Activated T-helper 17 cell treated with anti-CD3 and anti-CD28 coated beads, Interleukin-2, amount 50 U/mL, for 72 hours (primary cell): ENCODE measurements at regions not wholly inside any gene's neighbourhood (a gene's known extent, or its start where the extent isn't known, plus 50 kb on each side); places are given as distances from the start of the nearest gene placed in this dataset.

Source experiments
- ATAC-seq: fragments of 150-1000 bp; cut with Tn5 transposase; replicated peaks from 2 replicates; pipeline ENCODE4 v1.10.0; 2021; ENCODE audit warnings: mild to moderate bottlenecking, moderate library complexity
- H3K27ac Mint-ChIP-seq: one replicate; pipeline ENCODE4 v1.8.0; 2022; ENCODE audit warnings: mixed read lengths
- H3K27me3 Mint-ChIP-seq: one replicate; pipeline ENCODE4 v1.8.0; 2022; ENCODE audit warnings: mixed read lengths
- H3K36me3 Mint-ChIP-seq: one replicate; pipeline ENCODE4 v1.8.0; 2022; ENCODE audit warnings: low read depth, mild to moderate bottlenecking, mixed read lengths
- H3K4me1 Mint-ChIP-seq: one replicate; pipeline ENCODE4 v1.8.0; 2022; ENCODE audit warnings: mixed read lengths
- H3K4me3 Mint-ChIP-seq: one replicate; pipeline ENCODE4 v1.8.0; 2022; ENCODE audit warnings: mild to moderate bottlenecking, mixed read lengths
- H3K9me3 Mint-ChIP-seq: one replicate; pipeline ENCODE4 v1.8.0; 2022; ENCODE audit warnings: mixed read lengths

- H3K36me3 Mint-ChIP-seq, result no peaks in the 10 kb centered on the region
- H3K9me3 Mint-ChIP-seq, result no peaks in the 10 kb centered on the region
- H3K4me1 Mint-ChIP-seq, result peaks cover 6% of the 10 kb centered on the region
- H3K4me3 Mint-ChIP-seq, result no peak overlapping the region
- H3K27ac Mint-ChIP-seq, result no peak overlapping the region
- no peaks in the 10 kb centered on the region for H3K27me3 Mint-ChIP-seq
- no peak for ATAC-seq
Observed at GRCh38 chr1:25040122-25040685, 110.1 kb upstream of the RUNX3 start.

- Mint-ChIP-seq H3K27ac (no peak overlapping the region), H3K36me3 (no peaks in the 10 kb centered on the region), H3K4me3 (no peak overlapping the region), H3K4me1 (peaks cover 6% of the 10 kb centered on the region), H3K9me3 (no peaks in the 10 kb centered on the region), H3K27me3 (no peaks in the 10 kb centered on the region)
- no peak for ATAC-seq
Observed at GRCh38 chr1:25039229-25039628, 109.2 kb upstream of the RUNX3 start.

DNA sequence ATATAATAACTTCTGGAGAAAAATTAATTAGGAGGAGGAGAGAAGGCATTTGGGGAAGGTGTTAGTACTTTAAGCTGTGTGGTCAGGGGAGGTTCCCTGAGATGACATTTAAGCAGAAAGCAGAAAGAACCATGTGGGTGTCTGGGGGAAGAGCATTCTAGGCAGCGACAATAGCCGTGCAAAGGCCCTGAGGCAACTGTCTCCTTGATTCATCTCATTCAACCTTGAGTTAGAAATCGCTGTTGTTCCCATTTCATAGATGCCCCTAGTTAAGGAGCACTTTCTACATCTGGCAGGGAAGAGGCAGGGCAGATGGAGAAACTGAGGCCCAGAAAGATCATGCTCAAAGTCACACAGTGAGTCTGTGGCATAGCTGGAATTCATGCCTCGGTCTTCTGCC lies 108.6 kb upstream of the RUNX3 start:
- Mint-ChIP-seq H3K27me3 (no peaks in the 10 kb centered on the region), H3K4me3 (no peak overlapping the region), H3K4me1 (peaks cover 6% of the 10 kb centered on the region), H3K9me3 (no peaks in the 10 kb centered on the region), H3K27ac (no peak overlapping the region), H3K36me3 (no peaks in the 10 kb centered on the region)
- ATAC-seq, result no peak

DNA sequence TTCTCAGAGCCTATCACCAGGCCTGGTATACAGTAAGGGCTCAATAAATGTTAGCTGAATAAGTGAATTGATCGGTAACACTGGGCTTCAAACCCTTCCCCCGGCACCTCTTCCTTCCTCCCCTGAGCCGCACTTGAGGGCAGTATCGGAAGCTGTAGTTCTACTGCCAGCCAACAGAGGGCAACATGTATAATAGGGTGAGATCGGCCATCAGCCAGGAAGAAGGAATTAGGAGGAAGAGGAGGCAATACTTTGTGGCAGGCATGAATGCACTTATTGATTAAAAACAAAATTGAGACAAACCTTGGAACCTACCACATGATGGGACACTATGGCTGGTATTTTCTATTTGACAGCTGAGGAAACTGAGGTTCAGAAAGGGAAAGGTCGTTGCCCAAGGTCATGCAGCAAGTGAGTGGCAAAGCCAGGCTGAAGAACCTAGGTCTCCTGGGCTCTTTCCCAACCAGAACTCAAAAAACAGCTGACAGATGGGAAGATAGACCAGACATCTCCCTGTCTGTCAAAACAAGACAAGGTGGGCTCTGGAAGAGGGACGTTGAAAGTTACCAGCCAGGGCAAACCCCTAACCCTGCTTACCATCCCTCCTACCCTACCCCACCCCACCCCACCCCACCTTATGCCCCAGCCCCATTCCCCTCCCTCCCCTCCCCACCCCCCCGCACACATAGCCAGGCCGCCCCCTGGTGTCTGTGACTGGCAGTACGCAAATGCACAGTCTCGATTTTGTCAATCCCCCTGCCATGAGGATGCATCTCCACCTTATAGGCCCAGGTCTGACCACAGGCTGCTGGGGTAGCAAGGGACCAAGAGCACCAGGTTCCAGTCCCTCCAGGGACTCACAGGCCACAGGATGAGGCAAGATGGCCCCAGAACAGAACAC lies 107.3 kb upstream of the RUNX3 start:
- Mint-ChIP-seq H3K4me3 (peak overlapping the region; percentile 49), H3K4me1 (peaks cover 16% of the 10 kb centered on the region), H3K36me3 (no peaks in the 10 kb centered on the region), H3K27me3 (no peaks in the 10 kb centered on the region), H3K27ac (peak overlapping the region; percentile 7), H3K9me3 (no peaks in the 10 kb centered on the region)
- ATAC-seq, result peak; percentile 73

DNA sequence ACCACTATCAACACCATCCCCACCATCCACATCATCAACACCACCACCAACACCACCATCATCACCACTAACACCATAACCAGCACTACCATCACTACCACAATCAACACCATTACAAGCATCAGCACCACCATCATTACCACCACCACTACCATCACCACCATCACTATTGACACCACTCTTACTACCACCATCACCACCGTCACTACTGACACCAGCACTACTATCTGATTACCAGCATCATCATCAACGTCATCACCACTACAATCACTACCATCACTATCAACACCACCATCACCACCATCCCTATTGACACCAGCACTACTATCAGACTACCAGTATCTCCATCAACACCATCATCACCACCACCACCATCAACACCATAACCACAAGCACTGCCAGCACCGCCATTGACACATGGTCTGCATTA lies 106.1 kb upstream of the RUNX3 start:
- ATAC-seq, result no peak
- H3K9me3 Mint-ChIP-seq, result no peaks in the 10 kb centered on the region
- no peak overlapping the region for H3K27ac Mint-ChIP-seq
- peaks cover 29% of the 10 kb centered on the region for H3K4me1 Mint-ChIP-seq
- peaks cover 5% of the 10 kb centered on the region for H3K36me3 Mint-ChIP-seq
- H3K27me3 Mint-ChIP-seq, result no peaks in the 10 kb centered on the region
- H3K4me3 Mint-ChIP-seq, result no peak overlapping the region

GRCh38 chr1:25035523-25036116 lies 105.5 kb upstream of the RUNX3 start:
- Mint-ChIP-seq H3K27ac (no peak overlapping the region), H3K36me3 (peaks cover 10% of the 10 kb centered on the region), H3K27me3 (no peaks in the 10 kb centered on the region), H3K4me1 (peaks cover 34% of the 10 kb centered on the region), H3K4me3 (no peak overlapping the region), H3K9me3 (no peaks in the 10 kb centered on the region)
- ATAC-seq, result no peak

- no peak for ATAC-seq
- peaks cover 11% of the 10 kb centered on the region for H3K36me3 Mint-ChIP-seq
- H3K9me3 Mint-ChIP-seq, result no peaks in the 10 kb centered on the region
- H3K27me3 Mint-ChIP-seq, result no peaks in the 10 kb centered on the region
- peak overlapping the region; percentile 87 for H3K4me3 Mint-ChIP-seq
- peaks cover 38% of the 10 kb centered on the region for H3K4me1 Mint-ChIP-seq
- H3K27ac Mint-ChIP-seq, result no peak overlapping the region
Observed at GRCh38 chr1:25034736-25035522, 104.9 kb upstream of the RUNX3 start.

GRCh38 chr1:25033828-25034705 lies 104.0 kb upstream of the RUNX3 start:
- no peak for ATAC-seq
- H3K4me3 Mint-ChIP-seq, result peak overlapping the region; percentile 87
- H3K27me3 Mint-ChIP-seq, result no peaks in the 10 kb centered on the region
- no peaks in the 10 kb centered on the region for H3K9me3 Mint-ChIP-seq
- H3K36me3 Mint-ChIP-seq, result peaks cover 11% of the 10 kb centered on the region
- H3K4me1 Mint-ChIP-seq, result peaks cover 46% of the 10 kb centered on the region
- H3K27ac Mint-ChIP-seq, result no peak overlapping the region

- peaks cover 11% of the 10 kb centered on the region for H3K36me3 Mint-ChIP-seq
- H3K27ac Mint-ChIP-seq, result peak overlapping the region; percentile 98
- H3K4me3 Mint-ChIP-seq, result peak overlapping the region; percentile 87
- no peaks in the 10 kb centered on the region for H3K9me3 Mint-ChIP-seq
- H3K4me1 Mint-ChIP-seq, result peaks cover 54% of the 10 kb centered on the region
- no peak for ATAC-seq
- H3K27me3 Mint-ChIP-seq, result no peaks in the 10 kb centered on the region
Observed at GRCh38 chr1:25033030-25033827, 103.2 kb upstream of the RUNX3 start.

DNA sequence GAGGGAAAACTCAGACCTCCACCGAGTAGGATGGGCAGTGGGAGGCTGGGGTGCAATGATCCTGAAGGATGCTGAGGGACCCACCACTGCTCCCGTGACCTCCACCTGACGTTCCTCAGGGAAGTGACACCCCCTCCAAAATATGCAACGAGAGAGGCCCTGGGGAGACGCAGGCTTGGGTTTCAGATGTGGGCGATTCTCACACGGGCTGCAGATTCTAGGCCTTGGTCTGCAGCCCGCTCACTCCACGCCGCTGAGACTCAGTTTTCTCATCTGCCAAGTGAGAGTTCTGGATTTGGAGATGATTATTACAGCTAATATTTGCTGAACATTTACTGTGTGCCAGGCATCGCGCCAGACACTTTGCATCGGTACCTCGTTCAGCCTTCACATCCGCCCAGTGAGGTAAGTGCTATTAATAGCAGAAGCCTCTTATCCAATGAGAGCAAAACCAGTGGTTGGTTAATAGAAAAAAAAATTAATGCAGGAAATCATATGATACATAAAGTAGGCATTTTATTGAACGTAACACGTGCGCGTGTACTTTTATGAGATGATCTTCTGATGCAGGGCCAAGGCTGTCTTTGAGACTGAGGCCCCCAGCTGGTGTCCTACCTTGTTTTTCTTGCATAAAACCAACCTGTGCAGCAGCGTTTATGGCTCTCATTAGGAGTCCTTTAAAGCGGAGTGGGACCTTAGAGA lies 102.0 kb upstream of the RUNX3 start:
- peak; percentile 12 for ATAC-seq
- peaks cover 55% of the 10 kb centered on the region for H3K4me1 Mint-ChIP-seq
- H3K9me3 Mint-ChIP-seq, result no peaks in the 10 kb centered on the region
- peak overlapping the region; percentile 98 for H3K27ac Mint-ChIP-seq
- peaks cover 11% of the 10 kb centered on the region for H3K36me3 Mint-ChIP-seq
- peak overlapping the region; percentile 87 for H3K4me3 Mint-ChIP-seq
- no peaks in the 10 kb centered on the region for H3K27me3 Mint-ChIP-seq

DNA sequence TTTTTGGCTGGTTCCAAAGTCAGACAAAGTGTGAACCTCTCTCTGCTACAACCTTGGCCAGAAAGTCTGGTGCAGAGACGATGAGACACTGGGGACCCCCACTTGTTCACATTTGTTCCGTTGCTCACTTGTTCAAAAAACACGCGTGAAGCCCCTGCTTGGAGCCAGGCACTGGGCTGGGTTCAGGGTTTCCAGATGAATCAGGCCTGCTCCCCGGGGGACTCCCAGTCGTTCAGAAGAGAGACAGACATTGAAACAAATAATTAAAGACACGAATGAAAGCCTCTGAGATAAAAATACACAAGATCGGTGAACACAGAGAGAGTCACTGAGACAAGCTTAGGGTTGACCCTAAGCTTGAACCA lies 101.5 kb upstream of the RUNX3 start:
- Mint-ChIP-seq H3K4me3 (peak overlapping the region; percentile 87), H3K4me1 (peaks cover 52% of the 10 kb centered on the region), H3K9me3 (no peaks in the 10 kb centered on the region), H3K36me3 (peaks cover 11% of the 10 kb centered on the region), H3K27ac (peak overlapping the region; percentile 98), H3K27me3 (no peaks in the 10 kb centered on the region)
- peak; percentile 44 for ATAC-seq

GRCh38 chr1:25030674-25031589 lies 100.9 kb upstream of the RUNX3 start:
- peak overlapping the region; percentile 98 for H3K27ac Mint-ChIP-seq
- no peaks in the 10 kb centered on the region for H3K9me3 Mint-ChIP-seq
- no peaks in the 10 kb centered on the region for H3K27me3 Mint-ChIP-seq
- ATAC-seq, result peak; percentile 86
- H3K4me1 Mint-ChIP-seq, result peaks cover 52% of the 10 kb centered on the region
- peaks cover 11% of the 10 kb centered on the region for H3K36me3 Mint-ChIP-seq
- peak overlapping the region; percentile 87 for H3K4me3 Mint-ChIP-seq
